Neural crest cell (in vitro differentiated cells): ENCODE measurements at regions not wholly inside any gene's neighbourhood (a gene's known extent, or its start where the extent isn't known, plus 50 kb on each side); places are given as distances from the start of the nearest gene placed in this dataset.

Experiments
- DNase-seq: peaks from one replicate; pipeline ENCODE4 v3.0.0; 2021; ENCODE audit warnings: low read depth, mixed read lengths, low spot score
- H3K27ac Mint-ChIP-seq: one replicate; pipeline ENCODE4 v1.8.0; 2021; ENCODE audit warnings: mild to moderate bottlenecking, mixed read lengths; ENCODE audit not compliant: unreplicated experiment
- H3K27me3 Mint-ChIP-seq: 2 replicates; pipeline ENCODE4 v1.8.0; 2021; ENCODE audit warnings: low read depth, mild to moderate bottlenecking, mixed read lengths
- H3K36me3 Mint-ChIP-seq: 2 replicates; pipeline ENCODE4 v1.8.0; 2021; ENCODE audit warnings: low read depth, mild to moderate bottlenecking, mixed read lengths
- H3K4me1 Mint-ChIP-seq: 2 replicates; pipeline ENCODE4 v1.8.0; 2021; ENCODE audit warnings: mixed read lengths
- H3K4me3 Mint-ChIP-seq: one replicate; pipeline ENCODE4 v1.8.0; 2021; ENCODE audit warnings: mild to moderate bottlenecking, mixed read lengths
- H3K9me3 Mint-ChIP-seq: 2 replicates; pipeline ENCODE4 v1.8.0; 2021; ENCODE audit warnings: mixed read lengths
- TF ChIP-seq, protein P1 (sequence below): fragments of 200-600 bp; sonication (generic); conservative IDR thresholded peaks from 2 replicates; pipeline ENCODE4 v1.5.0; 2021; ENCODE audit warnings: antibody characterized with exemption, mild to moderate bottlenecking

DNA sequence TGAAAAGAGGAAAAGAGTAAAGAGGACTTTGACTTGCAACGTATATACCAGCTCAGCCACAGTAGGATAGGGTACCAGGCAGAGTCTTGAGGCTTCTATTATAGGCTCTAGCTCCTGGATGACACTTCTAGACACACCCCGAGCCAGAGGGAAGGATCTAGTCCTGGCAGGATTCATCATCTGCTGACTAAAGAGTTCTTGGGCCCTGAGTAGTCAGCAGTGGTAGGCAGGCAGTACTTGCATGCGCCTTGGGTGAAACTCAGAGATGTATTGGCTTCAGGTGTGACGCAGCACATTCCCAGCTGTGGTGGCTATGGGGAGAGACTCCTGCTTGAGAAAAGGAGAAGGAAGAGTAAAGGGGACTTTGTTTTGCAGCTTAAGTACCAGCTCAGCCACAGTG is 162.3 kb upstream of the APP start:
- Mint-ChIP-seq H3K27ac (no peak overlapping the region), H3K9me3 (peaks cover 3% of the 10 kb centered on the region), H3K27me3 (no peaks in the 10 kb centered on the region), H3K4me1 (no peaks in the 10 kb centered on the region), H3K4me3 (no peak overlapping the region), H3K36me3 (no peaks in the 10 kb centered on the region)
- no peak for DNase-seq
- TF ChIP-seq, protein P1, sequence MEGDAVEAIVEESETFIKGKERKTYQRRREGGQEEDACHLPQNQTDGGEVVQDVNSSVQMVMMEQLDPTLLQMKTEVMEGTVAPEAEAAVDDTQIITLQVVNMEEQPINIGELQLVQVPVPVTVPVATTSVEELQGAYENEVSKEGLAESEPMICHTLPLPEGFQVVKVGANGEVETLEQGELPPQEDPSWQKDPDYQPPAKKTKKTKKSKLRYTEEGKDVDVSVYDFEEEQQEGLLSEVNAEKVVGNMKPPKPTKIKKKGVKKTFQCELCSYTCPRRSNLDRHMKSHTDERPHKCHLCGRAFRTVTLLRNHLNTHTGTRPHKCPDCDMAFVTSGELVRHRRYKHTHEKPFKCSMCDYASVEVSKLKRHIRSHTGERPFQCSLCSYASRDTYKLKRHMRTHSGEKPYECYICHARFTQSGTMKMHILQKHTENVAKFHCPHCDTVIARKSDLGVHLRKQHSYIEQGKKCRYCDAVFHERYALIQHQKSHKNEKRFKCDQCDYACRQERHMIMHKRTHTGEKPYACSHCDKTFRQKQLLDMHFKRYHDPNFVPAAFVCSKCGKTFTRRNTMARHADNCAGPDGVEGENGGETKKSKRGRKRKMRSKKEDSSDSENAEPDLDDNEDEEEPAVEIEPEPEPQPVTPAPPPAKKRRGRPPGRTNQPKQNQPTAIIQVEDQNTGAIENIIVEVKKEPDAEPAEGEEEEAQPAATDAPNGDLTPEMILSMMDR, result no peak

DNA sequence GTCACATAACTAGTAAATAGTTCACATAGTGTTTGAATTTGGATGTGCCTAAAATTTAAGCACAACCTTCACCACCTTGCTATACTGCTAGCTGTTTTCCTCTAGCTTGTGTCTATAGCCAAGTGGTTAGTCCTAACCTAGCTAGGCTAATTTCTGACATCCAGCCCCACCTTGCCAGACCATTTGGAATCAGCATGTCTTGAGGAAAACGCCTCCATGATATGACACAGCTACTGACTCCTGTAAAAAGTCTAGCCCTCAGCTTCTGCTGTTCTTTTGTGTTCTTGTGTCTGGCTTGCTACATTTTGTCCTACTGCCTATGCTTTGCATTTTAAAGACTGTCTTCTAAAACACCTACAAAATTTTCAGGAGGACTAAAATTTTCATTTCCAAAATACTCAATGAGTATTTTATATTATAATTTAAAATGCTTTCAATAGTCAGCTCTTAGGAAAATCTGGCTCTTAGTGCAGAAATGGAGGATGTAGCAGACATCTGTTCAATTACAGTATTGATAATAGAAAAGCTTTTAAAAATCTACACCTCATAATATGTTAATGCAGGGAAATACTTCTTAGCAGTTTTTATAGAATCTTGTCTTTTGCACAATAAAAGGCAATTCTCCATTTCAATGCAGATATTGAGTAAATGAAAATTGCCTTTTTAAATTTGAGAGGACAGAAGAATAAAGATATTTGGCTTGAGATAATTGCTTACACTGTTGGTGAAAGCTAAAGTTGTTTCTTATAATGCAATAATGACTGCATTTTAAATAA is 160.8 kb upstream of the APP start:
- H3K4me3 Mint-ChIP-seq, result no peak overlapping the region
- TF ChIP-seq, protein P1, result no peak
- peaks cover 3% of the 10 kb centered on the region for H3K9me3 Mint-ChIP-seq
- no peaks in the 10 kb centered on the region for H3K4me1 Mint-ChIP-seq
- H3K27me3 Mint-ChIP-seq, result no peaks in the 10 kb centered on the region
- H3K27ac Mint-ChIP-seq, result no peak overlapping the region
- DNase-seq, result no peak
- no peaks in the 10 kb centered on the region for H3K36me3 Mint-ChIP-seq

DNA sequence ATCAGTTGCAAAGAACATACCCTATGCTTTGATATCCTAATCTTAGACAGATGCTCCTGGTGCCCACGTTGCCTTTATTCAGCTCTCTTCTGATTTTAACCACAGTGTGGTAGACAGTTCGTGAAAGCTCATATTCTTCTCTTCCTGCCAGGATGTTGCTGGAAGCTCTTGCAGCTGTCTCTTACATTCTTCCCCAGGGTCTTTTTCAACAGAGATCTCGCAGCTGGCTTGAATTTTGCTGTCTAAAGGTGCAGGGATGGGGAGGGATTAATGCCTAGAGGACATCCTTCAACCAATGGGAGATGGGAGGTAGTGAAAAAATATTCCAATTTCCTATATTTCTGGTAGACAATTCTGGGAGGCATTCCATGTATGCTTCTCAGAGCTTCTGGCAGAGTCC is 150.0 kb upstream of the APP start:
- Mint-ChIP-seq H3K4me1 (no peaks in the 10 kb centered on the region), H3K36me3 (no peaks in the 10 kb centered on the region), H3K9me3 (peaks cover 8% of the 10 kb centered on the region), H3K27ac (no peak overlapping the region), H3K27me3 (no peaks in the 10 kb centered on the region), H3K4me3 (no peak overlapping the region)
- TF ChIP-seq, protein P1, result no peak
- DNase-seq, result no peak

DNA sequence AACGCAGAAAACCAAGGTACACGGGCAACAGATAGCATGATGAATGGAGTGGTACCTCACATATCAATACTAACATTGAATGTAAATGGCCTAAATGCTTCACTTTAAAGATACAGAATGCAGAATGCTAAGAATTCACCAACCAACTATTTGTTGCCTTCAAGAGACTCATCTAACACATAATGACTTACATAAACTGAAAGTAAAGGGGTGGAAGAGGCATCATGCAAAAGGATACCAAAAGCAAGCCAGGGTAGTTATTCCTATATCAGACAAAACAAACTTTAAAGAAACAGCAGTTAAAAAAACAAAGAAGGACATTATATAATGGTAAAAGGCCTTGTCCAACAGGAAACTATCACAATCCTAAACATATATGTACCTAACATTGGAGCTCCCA is 137.1 kb upstream of the APP start:
- H3K36me3 Mint-ChIP-seq, result no peaks in the 10 kb centered on the region
- no peak overlapping the region for H3K4me3 Mint-ChIP-seq
- no peaks in the 10 kb centered on the region for H3K4me1 Mint-ChIP-seq
- H3K27ac Mint-ChIP-seq, result no peak overlapping the region
- TF ChIP-seq, protein P1, result no peak
- H3K27me3 Mint-ChIP-seq, result no peaks in the 10 kb centered on the region
- DNase-seq, result no peak
- H3K9me3 Mint-ChIP-seq, result peaks cover 6% of the 10 kb centered on the region

DNA sequence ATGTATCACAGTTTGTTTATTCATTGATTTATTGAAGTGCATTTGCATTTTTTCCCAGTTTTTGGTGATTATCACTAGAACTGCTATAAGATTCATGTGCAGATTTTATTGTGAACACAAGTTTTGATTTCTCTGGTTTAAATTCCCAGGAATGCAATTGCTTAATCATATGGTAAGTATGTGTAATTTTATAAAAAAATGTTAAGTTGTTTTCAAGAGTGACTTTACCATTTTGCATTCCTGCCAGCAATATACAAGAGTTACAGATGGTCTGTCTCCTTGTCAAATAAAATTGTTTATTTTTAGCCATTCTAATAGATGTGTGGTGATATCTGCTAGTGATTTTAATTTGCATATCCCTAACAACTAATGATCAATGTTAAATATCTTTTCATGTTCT is 127.3 kb upstream of the APP start:
- Mint-ChIP-seq H3K4me1 (no peaks in the 10 kb centered on the region), H3K9me3 (peaks cover 18% of the 10 kb centered on the region), H3K4me3 (no peak overlapping the region), H3K27ac (no peak overlapping the region), H3K36me3 (peaks cover 7% of the 10 kb centered on the region), H3K27me3 (no peaks in the 10 kb centered on the region)
- TF ChIP-seq, protein P1, result no peak
- no peak for DNase-seq
